ENCODE measurements at regions not wholly inside any gene's neighbourhood (a gene's known extent, or its start where the extent isn't known, plus 50 kb on each side); places are given as distances from the start of the nearest gene placed in this dataset.
"Not testable (repeated sequence)": the region's sequence is repeated elsewhere in the genome, so short reads cannot be mapped to it uniquely, and the experiment has no call there.

GRCh38 chr7:150193866-150194265, 129.3 kb upstream of the LRRC61 start:
- TF ChIP-seq POLR2A (IDR thresholded peaks at IDR 0.05; ENCODE audit: low read depth); CTCF (IDR thresholded peaks at IDR 0.05); POLR2AphosphoS5 (IDR thresholded peaks at IDR 0.05): not testable (repeated sequence)

All from esophagus muscularis mucosa (tissue), 3 donors.